ENCODE measurements at regions not wholly inside any gene's neighbourhood (a gene's known extent, or its start where the extent isn't known, plus 50 kb on each side); places are given as distances from the start of the nearest gene placed in this dataset.
"Not testable (repeated sequence)": the region's sequence is repeated elsewhere in the genome, so short reads cannot be mapped to it uniquely, and the experiment has no call there.

GRCh38 chr5:15346738-15347137 lies 153.2 kb upstream of the FBXL7 start:
- DNase-seq (ENCODE audit: insufficient read length, low spot score) (no peak), FAIRE-seq (no peak)

GRCh38 chr5:15344954-15345353 lies 155.0 kb upstream of the FBXL7 start:
- FAIRE-seq (no peak), DNase-seq (ENCODE audit: insufficient read length, low spot score) (no peak)

DNA sequence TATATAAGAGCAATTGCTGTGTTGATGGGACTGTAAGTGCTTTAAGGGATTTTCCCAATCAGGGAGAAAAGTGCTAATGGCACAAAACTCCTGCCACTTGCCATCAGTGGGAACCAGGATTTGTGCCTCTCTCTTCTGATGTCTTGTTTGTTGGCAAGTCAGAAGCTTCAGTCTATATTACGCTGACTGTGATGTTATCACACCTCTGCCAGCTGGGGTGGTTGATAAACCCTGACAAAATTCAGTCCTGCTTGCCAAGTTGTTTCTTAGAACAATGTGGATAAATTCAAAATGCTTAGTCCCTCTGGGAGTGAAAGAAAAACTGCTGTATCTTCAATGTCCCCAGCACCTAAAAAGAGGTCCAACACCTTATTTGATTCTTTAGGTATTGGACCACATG lies 161.4 kb upstream of the FBXL7 start:
- no peak for FAIRE-seq
- DNase-seq (ENCODE audit: insufficient read length, low spot score) = no peak

DNA sequence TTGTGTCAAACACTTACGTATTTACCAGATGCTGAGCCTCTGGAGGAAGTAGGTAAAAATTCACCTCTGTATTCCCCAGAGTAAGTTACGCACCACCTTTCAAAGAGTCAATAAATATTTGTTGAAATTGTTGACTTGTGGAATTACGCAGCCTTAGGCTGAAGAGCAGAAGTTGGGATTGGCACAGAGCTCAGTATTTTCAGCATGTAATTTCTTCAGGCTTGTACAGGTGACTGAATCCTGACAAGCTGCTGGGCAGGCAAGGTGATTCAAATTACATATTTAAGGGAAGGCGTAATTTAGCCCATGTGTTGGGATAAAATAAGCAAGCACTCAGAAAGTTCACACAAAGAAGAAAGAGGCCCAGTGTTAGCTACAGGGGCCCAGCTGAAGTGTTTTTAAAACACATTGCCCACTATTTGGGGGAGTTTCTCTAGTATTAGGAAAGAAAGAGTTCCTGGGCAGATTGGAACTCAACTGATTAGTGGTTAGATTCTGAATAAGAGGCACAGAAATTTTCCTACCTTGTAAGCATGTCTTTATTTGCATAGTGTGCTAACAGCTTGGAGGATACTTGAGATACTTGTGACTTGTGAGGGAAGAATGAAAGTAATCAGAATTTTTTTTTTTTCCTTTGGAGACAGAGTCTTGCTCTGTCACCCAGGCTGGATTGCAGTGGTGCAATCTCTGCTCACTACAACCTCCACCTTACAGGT lies 165.3 kb upstream of the FBXL7 start:
- DNase-seq (ENCODE audit: insufficient read length, low spot score) (no peak), FAIRE-seq (no peak)

DNA sequence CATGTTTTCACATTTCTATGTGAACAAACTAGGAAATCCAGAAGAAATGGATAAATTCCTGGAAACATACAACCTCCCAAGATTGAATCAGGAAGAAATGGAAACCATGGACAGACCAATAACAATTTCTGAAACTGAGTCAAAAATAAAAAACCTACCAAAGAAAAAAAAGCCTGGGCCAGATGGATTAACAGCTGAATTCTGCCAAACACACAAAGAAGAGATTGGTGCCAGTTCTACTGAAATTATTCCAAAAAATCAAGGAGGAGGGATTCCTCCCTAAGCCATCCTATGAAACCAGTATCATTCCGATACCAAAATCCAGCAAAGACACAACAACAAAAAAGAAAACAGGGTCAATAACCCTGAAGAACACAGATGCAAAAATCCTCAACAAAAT lies 166.9 kb upstream of the FBXL7 start:
- FAIRE-seq = no peak
- DNase-seq (ENCODE audit: insufficient read length, low spot score) = no peak

GRCh38 chr5:15326932-15327331 lies 173.0 kb upstream of the FBXL7 start:
- FAIRE-seq (no peak), DNase-seq (ENCODE audit: insufficient read length, low spot score) (no peak)

DNA sequence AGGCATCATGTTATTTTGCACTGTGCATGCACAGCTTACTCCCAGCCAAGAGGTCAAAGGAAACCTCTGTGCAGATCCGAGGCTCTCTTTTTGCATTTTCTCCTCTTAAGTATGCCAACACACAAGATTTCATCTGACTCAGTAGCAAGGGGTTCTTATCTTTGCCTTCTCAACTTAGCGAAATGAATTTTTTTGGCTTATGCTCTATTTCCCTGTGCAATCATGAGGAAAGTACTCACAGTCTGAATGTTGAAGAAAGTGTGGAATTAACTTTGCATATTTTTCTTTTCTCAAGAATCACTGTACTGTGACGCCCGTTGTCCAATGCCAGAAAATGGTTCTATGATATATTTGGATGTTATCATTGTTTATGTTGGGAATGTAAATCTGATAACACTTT lies 173.5 kb upstream of the FBXL7 start:
- FAIRE-seq (no peak), DNase-seq (ENCODE audit: insufficient read length, low spot score) (no peak)

DNA sequence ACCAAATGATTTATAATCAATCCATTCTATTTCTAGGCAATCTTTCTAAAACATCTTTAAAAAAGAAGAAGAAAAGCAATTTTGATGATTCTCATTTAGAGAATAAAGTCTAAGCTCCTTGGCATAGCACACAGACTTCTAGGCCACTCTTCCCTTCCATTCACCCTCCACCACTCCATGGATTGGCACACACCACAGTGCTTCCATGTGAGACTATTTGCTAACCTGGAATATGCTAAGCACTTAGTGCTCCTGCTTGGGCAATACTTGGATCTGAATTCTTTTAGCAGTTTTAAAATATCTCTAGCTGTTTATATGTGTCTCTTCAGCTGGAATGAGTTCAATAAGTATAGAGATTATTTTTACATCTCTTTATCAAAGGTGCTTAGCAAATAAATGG lies 177.6 kb upstream of the FBXL7 start:
- DNase-seq (ENCODE audit: insufficient read length, low spot score) (no peak), FAIRE-seq (no peak)

GRCh38 chr5:15321776-15322175 lies 178.2 kb upstream of the FBXL7 start:
- DNase-seq (ENCODE audit: insufficient read length, low spot score) (no peak), FAIRE-seq (no peak)

- FAIRE-seq (no peak), DNase-seq (ENCODE audit: insufficient read length, low spot score) (no peak)
Measured at GRCh38 chr5:15320871-15321270, 179.1 kb upstream of the FBXL7 start.

- no peak for DNase-seq (ENCODE audit: insufficient read length, low spot score)
- FAIRE-seq = no peak
Measured at GRCh38 chr5:15304914-15305834, 194.8 kb upstream of the FBXL7 start.

DNA sequence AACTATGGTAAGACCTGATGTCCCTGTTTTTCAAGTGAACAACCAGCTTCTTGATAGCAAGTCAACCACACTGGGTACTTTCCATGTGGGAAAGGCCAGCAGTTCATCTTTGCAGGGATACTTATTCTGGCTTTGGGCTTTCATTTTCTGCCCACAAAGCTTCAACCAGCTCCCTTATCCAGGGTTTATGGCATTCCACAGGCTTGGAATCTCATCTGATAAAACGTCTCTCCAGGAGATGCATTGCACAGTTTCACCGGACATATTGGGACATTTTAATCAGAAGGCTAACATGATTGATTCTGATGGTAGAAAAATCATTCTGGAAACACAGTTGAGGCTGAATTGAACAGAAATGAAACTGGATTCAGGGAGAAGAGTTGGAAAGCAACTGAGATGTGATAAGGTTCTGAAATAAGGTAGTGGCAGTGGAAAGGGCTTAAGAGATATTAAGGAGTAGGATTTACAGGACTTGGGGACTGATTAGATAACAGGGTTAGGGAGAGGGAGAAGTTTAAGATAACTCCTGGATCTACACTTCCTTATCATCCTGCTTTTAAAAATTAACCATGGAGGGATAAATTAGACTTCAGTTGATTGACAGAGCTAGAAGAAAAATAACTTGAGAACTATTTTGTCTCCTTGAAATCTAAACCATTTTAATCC lies 195.8 kb upstream of the FBXL7 start:
- no peak for DNase-seq (ENCODE audit: insufficient read length, low spot score)
- no peak for FAIRE-seq

GRCh38 chr5:15300141-15300540 lies 199.8 kb upstream of the FBXL7 start:
- DNase-seq (ENCODE audit: insufficient read length, low spot score) (no peak), FAIRE-seq (no peak)

DNA sequence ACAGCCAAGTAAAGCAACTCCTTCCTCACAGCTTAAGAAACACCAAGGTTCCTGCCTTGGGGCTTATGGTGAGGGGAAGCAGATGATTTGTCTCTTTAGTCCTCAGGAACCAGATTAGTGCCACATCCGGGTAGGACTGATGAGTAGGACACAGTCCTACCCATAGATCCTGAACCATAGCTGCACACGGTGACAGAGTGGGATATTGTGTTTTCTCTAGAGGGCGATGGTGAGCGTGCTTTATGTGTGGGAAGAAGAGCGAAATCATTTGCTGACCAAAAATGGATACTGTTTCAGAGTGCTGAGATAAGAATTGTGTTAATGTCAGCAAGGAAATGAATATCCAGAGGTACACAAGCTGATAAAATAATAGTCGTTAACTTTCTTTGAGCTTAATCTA lies 209.0 kb upstream of the FBXL7 start:
- FAIRE-seq (no peak), DNase-seq (ENCODE audit: insufficient read length, low spot score) (no peak)

- FAIRE-seq (no peak), DNase-seq (ENCODE audit: insufficient read length, low spot score) (no peak)
Measured at GRCh38 chr5:15286650-15287049, 213.3 kb upstream of the FBXL7 start.

- FAIRE-seq = no peak
- no peak for DNase-seq (ENCODE audit: insufficient read length, low spot score)
Measured at GRCh38 chr5:15285901-15286583, 213.9 kb upstream of the FBXL7 start.

GRCh38 chr5:15284706-15285105 lies 215.3 kb upstream of the FBXL7 start:
- no peak for FAIRE-seq
- DNase-seq (ENCODE audit: insufficient read length, low spot score) = no peak

DNA sequence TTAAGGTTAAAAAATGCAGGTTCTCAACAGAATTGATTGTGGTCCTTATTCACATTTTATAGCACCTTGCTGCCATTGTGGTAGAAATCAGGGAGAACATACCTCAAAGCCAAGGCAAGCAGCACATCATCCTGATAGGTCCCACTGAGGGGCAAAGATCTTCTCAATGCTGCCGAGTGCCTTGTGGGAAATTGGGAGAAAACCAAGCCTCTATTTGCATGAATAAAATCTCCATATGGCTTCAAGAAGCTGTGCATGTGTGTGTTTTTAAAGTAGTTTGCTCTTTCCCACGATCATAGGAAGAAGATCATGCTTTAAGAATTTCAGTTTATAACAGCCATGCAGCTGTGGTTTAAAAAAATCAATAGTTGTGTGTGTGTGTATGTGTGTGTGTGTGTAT lies 216.9 kb upstream of the FBXL7 start:
- no peak for FAIRE-seq
- no peak for DNase-seq (ENCODE audit: insufficient read length, low spot score)

DNA sequence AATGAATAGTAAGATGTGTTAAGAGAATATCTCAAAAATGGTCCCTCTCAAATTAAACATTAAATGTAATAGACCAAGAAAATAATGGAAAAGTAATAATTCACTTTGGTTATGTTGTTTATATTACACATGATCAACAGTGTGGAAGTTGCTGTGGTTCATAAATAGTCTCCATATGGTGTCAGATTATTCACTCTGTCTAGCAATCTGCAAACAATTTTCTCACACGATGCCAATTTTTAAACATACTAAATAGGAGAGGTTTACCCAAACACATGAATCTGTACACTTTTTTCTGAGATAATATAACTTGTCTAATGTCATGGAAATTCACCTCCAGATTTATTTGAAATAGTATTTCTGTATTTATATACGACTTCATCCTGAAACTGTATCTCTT lies 217.4 kb upstream of the FBXL7 start:
- DNase-seq (ENCODE audit: insufficient read length, low spot score) = no peak
- FAIRE-seq = no peak

GRCh38 chr5:15271596-15271995 lies 228.4 kb upstream of the FBXL7 start:
- not testable (repeated sequence) for FAIRE-seq; DNase-seq (ENCODE audit: insufficient read length, low spot score)

GRCh38 chr5:15267966-15268365 lies 232.0 kb upstream of the FBXL7 start:
- FAIRE-seq (no peak), DNase-seq (ENCODE audit: insufficient read length, low spot score) (no peak)
